K562 (cell line): ENCODE measurements at regions not wholly inside any gene's neighbourhood (a gene's known extent, or its start where the extent isn't known, plus 50 kb on each side); places are given as distances from the start of the nearest gene placed in this dataset.

Experiments used
- ATAC-seq: fragments of 200-7000 bp; cut with Tn5 transposase; 3 replicates; pipeline ENCODE4 v1.9.1; 2020; ENCODE audit warnings: moderate library complexity
- BruUV-seq: library from RNA; stranded (reverse); fragments of 400-500 nt; replicated peaks from 2 replicates; lab custom pipeline; 2021; lab: Mats Ljungman, UMichigan
- CTCF ChIA-PET: fragments of 300-600 bp; formaldehyde crosslinking; extraction: SDS; loops from one replicate; lab custom pipeline; 2021; ENCODE audit warnings: low intra/inter-chr PET ratio; lab: Yijun Ruan, JAX
- POLR2A ChIA-PET: fragments of 300-600, 350-650 bp; sonication (Branson Sonifier 250); formaldehyde crosslinking; extraction: SDS; loops from one replicate; lab custom pipeline; 2021; ENCODE audit warnings: antibody characterized with exemption, inconsistent platforms; lab: Yijun Ruan, JAX
- DNase-seq, 4 experiments: peaks; one replicate each; pipeline versions ENCODE4 v3.0.0 to v3.0.0-alpha.2; 2011 to 2018; ENCODE audit warnings: low spot score in 3 of 4, mixed read lengths in 3 of 4; ENCODE audit errors: extremely low read depth in 1 of 4
- FAIRE-seq: peaks from 2 replicates; lab custom pipeline; 2011; peaks lifted over from hg19 to GRCh38; lab: Jason Lieb, UNC
- H2AFZ ChIP-seq: 2 replicates; pipeline ENCODE4 v1.6.0; 2011; ENCODE audit warnings: low read depth, low read length, control low read depth, inconsistent platforms
- H3K27ac ChIP-seq: fragments of 200-600 bp; 3 replicates; pipeline ENCODE4 v1.8.0; 2011; ENCODE audit warnings: low read depth, mild to moderate bottlenecking, control low read depth, inconsistent platforms, low read length, moderate library complexity, mixed read lengths; ENCODE audit errors: extremely low read depth
- H3K27me3 ChIP-seq, 2 experiments: fragments of 300-600 bp in 1 of 2; 2 replicates in 1 of 2; 3 replicates in 1 of 2; pipeline versions ENCODE4 v1.6.0 to v1.8.0; 2011; ENCODE audit warnings: inconsistent platforms in 2 of 2, low read length in 2 of 2, mild to moderate bottlenecking in 1 of 2, mixed read lengths in 1 of 2, moderate library complexity in 1 of 2; ENCODE audit not compliant: control insufficient read depth in 2 of 2, insufficient read depth in 2 of 2
- H3K36me3 ChIP-seq: fragments of 300-600 bp; 3 replicates; pipeline ENCODE4 v1.8.0; 2011; ENCODE audit warnings: mild to moderate bottlenecking, low read length, inconsistent platforms; ENCODE audit not compliant: control insufficient read depth, insufficient read depth
- H3K4me1 ChIP-seq, 2 experiments: fragments of 200-600 bp in 1 of 2; replicated peaks in 1 of 2; 2 replicates in 1 of 2; 3 replicates in 1 of 2; pipeline versions ENCODE4 v1.5.1 to v1.8.0; 2011; ENCODE audit warnings: inconsistent platforms in 2 of 2, low read length in 2 of 2, mild to moderate bottlenecking in 1 of 2, mixed read lengths in 1 of 2, moderate library complexity in 1 of 2; ENCODE audit not compliant: control insufficient read depth in 2 of 2, insufficient read depth in 2 of 2
- H3K4me2 ChIP-seq: 2 replicates; pipeline ENCODE4 v1.6.1; 2011; ENCODE audit warnings: low read length, control low read depth, inconsistent platforms, mixed read lengths; ENCODE audit not compliant: insufficient read depth
- H3K4me3 ChIP-seq: fragments of 200-600 bp; sonication (generic), shearing (Covaris generic); 2 replicates; pipeline ENCODE4 v1.5.1; 2016; ENCODE audit warnings: control low read depth, inconsistent platforms
- H3K79me2 ChIP-seq: fragments of 200-600 bp; 3 replicates; pipeline ENCODE4 v1.8.0; 2011; ENCODE audit warnings: low read length, inconsistent platforms; ENCODE audit not compliant: control insufficient read depth, insufficient read depth
- H3K9ac ChIP-seq, 2 experiments: 2 replicates each; pipeline versions ENCODE4 v1.6.0 to v1.6.1; 2011; ENCODE audit warnings: low read depth in 2 of 2, low read length in 2 of 2, control low read depth in 1 of 2, inconsistent platforms in 1 of 2, mild to moderate bottlenecking in 1 of 2, mixed read lengths in 1 of 2; ENCODE audit not compliant: insufficient read depth in 1 of 2
- H3K9me1 ChIP-seq: one replicate; pipeline ENCODE4 v1.6.0; 2011; ENCODE audit warnings: inconsistent platforms, mild to moderate bottlenecking, low read length, moderate library complexity; ENCODE audit not compliant: control insufficient read depth, insufficient read depth
- H3K9me3 ChIP-seq: replicated peaks from 2 replicates; pipeline ENCODE4 v1.5.1; 2011; ENCODE audit warnings: low read depth, low read length, inconsistent platforms; ENCODE audit not compliant: control insufficient read depth, insufficient read depth
- H4K20me1 ChIP-seq: replicated peaks from 2 replicates; pipeline ENCODE4 v1.6.1; 2011; ENCODE audit warnings: low read length, inconsistent platforms, mixed read lengths; ENCODE audit not compliant: control insufficient read depth, insufficient read depth
- ARHGAP35 ChIP-seq: fragments of 450-650 bp; IDR thresholded peaks from 2 replicates; pipeline ENCODE4 v1.6.1; 2018; ENCODE audit not compliant: partially characterized antibody
- DPF2 ChIP-seq: fragments of 450-650 bp; IDR thresholded peaks from 2 replicates; pipeline ENCODE4 v1.6.1; 2016
- HCFC1 ChIP-seq: IDR thresholded peaks from 2 replicates; pipeline ENCODE4 v1.6.1; 2012; ENCODE audit warnings: low read depth, low read length, improper control_type of control experiment
- HMGXB4 ChIP-seq: sonication (generic); formaldehyde crosslinking; IDR thresholded peaks from 2 replicates; pipeline ENCODE4 v1.8.1; 2023; ENCODE audit warnings: mild to moderate bottlenecking, missing genetic modification reagents
- LARP7 ChIP-seq: fragments of 450-650 bp; IDR thresholded peaks from 2 replicates; pipeline ENCODE4 v1.6.1; 2016
- MAFK ChIP-seq: IDR thresholded peaks from 2 replicates; pipeline ENCODE4 v1.6.1; 2011; ENCODE audit warnings: low read length, improper control_type of control experiment
- NFE2L1 ChIP-seq: fragments of 450-650 bp; IDR thresholded peaks from 2 replicates; pipeline ENCODE4 v1.6.1; 2016; ENCODE audit warnings: missing genetic modification characterization, low read depth, mild to moderate bottlenecking, missing compliant biosample characterization, moderate library complexity, borderline replicate concordance
- RBM17 ChIP-seq: fragments of 200-400 bp; formaldehyde crosslinking; IDR thresholded peaks from 2 replicates; pipeline ENCODE4 v1.6.1; 2017; ENCODE audit warnings: low read depth, mild to moderate bottlenecking, low read length, borderline replicate concordance
- RFX7 ChIP-seq: fragments of 250-450 bp; sonication (Bioruptor Pico); IDR thresholded peaks from 2 replicates; pipeline ENCODE4 v1.5.1; 2021; ENCODE audit warnings: mild to moderate bottlenecking
- RREB1 ChIP-seq: fragments of 250-450 bp; sonication (Bioruptor Pico); IDR thresholded peaks from 2 replicates; pipeline ENCODE4 v1.4.0; 2020
- SREBF2 ChIP-seq: sonication (generic); formaldehyde crosslinking; IDR thresholded peaks from 2 replicates; pipeline ENCODE4 v1.4.0; 2020; ENCODE audit warnings: mild to moderate bottlenecking, missing genetic modification reagents
- TCF3 ChIP-seq: sonication (generic); formaldehyde crosslinking; IDR thresholded peaks from 2 replicates; pipeline ENCODE4 v1.4.0; 2020; ENCODE audit warnings: mild to moderate bottlenecking, missing genetic modification reagents
- ZNF23 ChIP-seq: fragments of 250-450 bp; sonication (Bioruptor Pico); IDR thresholded peaks from 2 replicates; pipeline ENCODE4 v1.4.0; 2020; ENCODE audit warnings: mild to moderate bottlenecking
- ZNF324 ChIP-seq: fragments of 250-450 bp; sonication (Bioruptor Pico); IDR thresholded peaks from 2 replicates; pipeline ENCODE4 v1.4.0; 2020; ENCODE audit warnings: mild to moderate bottlenecking
- ZNF766 ChIP-seq: fragments of 200-800 bp; sonication (Bioruptor generic); conservative IDR thresholded peaks from 2 replicates; pipeline ENCODE4 v1.6.1; 2016; ENCODE audit warnings: missing genetic modification characterization, missing compliant biosample characterization
- WGBS: fragments of 100-300 bp; shearing (Covaris generic); methylation state at CpG from one replicate; pipeline ENCODE4 v1.1.6; 2016; ENCODE audit warnings: low coverage, mixed read lengths; ENCODE audit not compliant: insufficient coverage; ENCODE audit errors: missing lambda C conversion rate; 5-methylcytosine and 5-hydroxymethylcytosine counted together
- in situ Hi-C: fragments of 300-500 bp; cut with MboI; formaldehyde crosslinking; loops from 4 replicates; pipeline ENCODE4 v1.15.0; 2018; ENCODE audit warnings: inconsistent platforms, mixed read lengths
- intact Hi-C: fragments of 100-400 bp; cut with micrococcal nuclease; formaldehyde crosslinking; loops from 2 replicates; pipeline ENCODE4 v1.14.2; 2022
- TF ChIP-seq, protein P1 (sequence below): sonication (generic); IDR thresholded peaks from 2 replicates; pipeline ENCODE4 v1.6.1; 2016

DNA sequence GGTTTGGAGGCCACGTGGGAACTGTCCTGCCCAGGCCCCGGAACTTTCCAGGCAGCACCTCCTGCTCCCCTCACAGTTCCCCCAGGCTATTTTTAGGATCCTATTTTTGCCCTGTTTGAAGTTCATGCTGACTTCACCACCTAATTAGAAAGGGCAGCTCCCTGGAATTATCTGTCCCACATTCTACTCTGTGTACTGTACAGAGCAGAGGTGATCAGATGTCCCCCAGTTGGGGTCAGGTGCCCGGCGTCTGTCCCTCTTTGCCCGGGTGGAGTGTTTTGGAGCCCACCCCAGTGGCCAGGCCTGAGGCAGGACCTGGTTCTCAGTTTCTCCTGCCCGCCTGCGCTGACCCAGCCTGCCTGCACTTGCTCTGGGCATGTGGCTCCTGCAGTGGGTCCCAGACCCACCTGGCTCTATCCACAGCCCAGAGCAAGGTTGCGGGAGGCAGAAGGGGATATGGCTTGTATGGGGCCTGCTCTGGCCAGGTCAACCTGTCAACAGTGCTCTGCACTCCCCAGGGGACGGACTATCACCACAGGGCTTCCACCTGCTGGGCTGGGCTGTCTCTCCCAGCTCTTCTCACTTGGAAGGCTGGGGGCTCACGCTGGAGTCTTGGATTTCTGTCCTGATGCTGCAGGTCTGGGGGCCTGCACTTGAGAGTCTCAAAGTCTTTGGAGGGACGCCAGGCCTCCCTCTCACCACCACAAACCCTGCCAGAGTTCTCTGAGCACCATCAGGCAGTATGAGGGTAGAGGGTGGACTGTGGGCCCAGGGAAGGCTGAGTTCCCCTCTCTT lies 268.3 kb downstream of the GADD45G start:
- no peak overlapping the region for H3K9ac ChIP-seq
- H3K4me2 ChIP-seq, result no peak overlapping the region
- no peaks in the 10 kb centered on the region; a peak in 1 of 5 replicates for H3K27me3 ChIP-seq
- no peak for ATAC-seq
- no peaks in the 10 kb centered on the region for H3K9me3 ChIP-seq
- no peak for DNase-seq
- no peak overlapping the region for H3K27ac ChIP-seq
- intact Hi-C loops, result no loop called here
- no peak for FAIRE-seq
- in situ Hi-C loops, result no loop called here
- no peak overlapping the region for H2AFZ ChIP-seq
- no peaks in the 10 kb centered on the region for H3K9me1 ChIP-seq
- H3K4me1 ChIP-seq, result no peaks in the 10 kb centered on the region
- ChIA-PET POLR2A (no interaction called here), CTCF (no interaction called here)
- H3K36me3 ChIP-seq, result no peaks in the 10 kb centered on the region
- H3K79me2 ChIP-seq, result no peaks in the 10 kb centered on the region
- no TSS peak for BruUV-seq
- 0% methylated on average over 8 of the region's 11 CpGs for WGBS
- H4K20me1 ChIP-seq, result no peaks in the 10 kb centered on the region
- no peak overlapping the region for H3K4me3 ChIP-seq
- TF ChIP-seq RBM17, result no peak
- no peak for TF ChIP-seq ZNF23 (CRISPR knock-in tag)
- TF ChIP-seq DPF2, result no peak
- no peak for TF ChIP-seq RFX7 (CRISPR knock-in tag)
- no peak for TF ChIP-seq ZNF766 (CRISPR knock-in tag)
- TF ChIP-seq NFE2L1 (tag), result no peak
- TF ChIP-seq MAFK, result no peak
- TF ChIP-seq RREB1 (CRISPR knock-in tag), result no peak
- no peak for TF ChIP-seq TCF3
- TF ChIP-seq SREBF2 (CRISPR knock-in tag), result no peak
- TF ChIP-seq ZNF324 (CRISPR knock-in tag), result no peak
- no peak for TF ChIP-seq LARP7
- TF ChIP-seq HCFC1, result no peak
- TF ChIP-seq ARHGAP35, result no peak
- TF ChIP-seq, protein P1, sequence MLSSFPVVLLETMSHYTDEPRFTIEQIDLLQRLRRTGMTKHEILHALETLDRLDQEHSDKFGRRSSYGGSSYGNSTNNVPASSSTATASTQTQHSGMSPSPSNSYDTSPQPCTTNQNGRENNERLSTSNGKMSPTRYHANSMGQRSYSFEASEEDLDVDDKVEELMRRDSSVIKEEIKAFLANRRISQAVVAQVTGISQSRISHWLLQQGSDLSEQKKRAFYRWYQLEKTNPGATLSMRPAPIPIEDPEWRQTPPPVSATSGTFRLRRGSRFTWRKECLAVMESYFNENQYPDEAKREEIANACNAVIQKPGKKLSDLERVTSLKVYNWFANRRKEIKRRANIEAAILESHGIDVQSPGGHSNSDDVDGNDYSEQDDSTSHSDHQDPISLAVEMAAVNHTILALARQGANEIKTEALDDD, result no peak
- no peak for TF ChIP-seq HMGXB4 (CRISPR knock-in tag)
